ENCODE measurements at regions not wholly inside any gene's neighbourhood (a gene's known extent, or its start where the extent isn't known, plus 50 kb on each side); places are given as distances from the start of the nearest gene placed in this dataset.

- TF ChIP-seq POLR2A (IDR thresholded peaks at IDR 0.05) (no peak), CTCF (IDR thresholded peaks at IDR 0.05) (no peak)
Measured at GRCh38 chr2:6233993-6234392, 541.8 kb downstream of the SOX11 start.

Data from right lobe of liver (tissue), 4 donors.